ENCODE measurements at regions not wholly inside any gene's neighbourhood (a gene's known extent, or its start where the extent isn't known, plus 50 kb on each side); places are given as distances from the start of the nearest gene placed in this dataset.

GRCh38 chr3:72195895-72196294 lies 410.9 kb upstream of the PROK2 start:
- no peaks in the 10 kb centered on the region for H3K36me3 ChIP-seq (ENCODE audit: control insufficient read depth, low read depth, low read length)
- no peaks in the 10 kb centered on the region for H3K27me3 ChIP-seq (ENCODE audit: control insufficient read depth, insufficient read depth, low read length)
- H3K9me3 ChIP-seq (ENCODE audit: control insufficient read depth, low read depth, low read length) = no peaks in the 10 kb centered on the region
- H3K27ac ChIP-seq (ENCODE audit: low read length) = no peak overlapping the region
- H3K4me3 ChIP-seq (ENCODE audit: low read length) = no peak overlapping the region
- H3K4me1 ChIP-seq (ENCODE audit: control insufficient read depth, low read depth, low read length) = no peaks in the 10 kb centered on the region
- H3K9ac ChIP-seq (ENCODE audit: low read length) = no peak overlapping the region

DNA sequence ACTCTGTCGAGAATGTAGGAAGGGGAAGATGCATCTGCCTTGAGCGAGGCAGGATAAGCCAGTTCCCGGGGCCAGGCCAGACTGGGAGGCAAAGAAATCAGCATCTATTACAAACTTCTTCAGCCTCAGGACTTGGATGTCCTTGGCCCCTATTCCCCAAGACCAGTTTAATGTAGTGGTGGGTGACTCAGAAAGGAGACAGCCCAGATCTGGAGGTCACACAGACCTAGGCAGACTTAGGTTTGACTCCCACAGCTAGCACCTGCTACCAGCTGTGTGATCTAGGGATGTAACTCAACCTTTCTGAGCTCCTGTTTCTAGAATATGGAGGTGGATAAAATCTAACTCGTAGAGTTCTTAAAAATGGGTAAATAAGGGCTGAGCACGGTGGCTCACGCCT lies 409.5 kb upstream of the PROK2 start:
- Histone ChIP-seq H3K4me1 (ENCODE audit: control insufficient read depth, low read depth, low read length) (no peaks in the 10 kb centered on the region), H3K9me3 (ENCODE audit: control insufficient read depth, low read depth, low read length) (no peaks in the 10 kb centered on the region), H3K4me3 (ENCODE audit: low read length) (no peak overlapping the region), H3K27me3 (ENCODE audit: control insufficient read depth, insufficient read depth, low read length) (no peaks in the 10 kb centered on the region), H3K9ac (ENCODE audit: low read length) (no peak overlapping the region), H3K36me3 (ENCODE audit: control insufficient read depth, low read depth, low read length) (no peaks in the 10 kb centered on the region), H3K27ac (ENCODE audit: low read length) (no peak overlapping the region)

DNA sequence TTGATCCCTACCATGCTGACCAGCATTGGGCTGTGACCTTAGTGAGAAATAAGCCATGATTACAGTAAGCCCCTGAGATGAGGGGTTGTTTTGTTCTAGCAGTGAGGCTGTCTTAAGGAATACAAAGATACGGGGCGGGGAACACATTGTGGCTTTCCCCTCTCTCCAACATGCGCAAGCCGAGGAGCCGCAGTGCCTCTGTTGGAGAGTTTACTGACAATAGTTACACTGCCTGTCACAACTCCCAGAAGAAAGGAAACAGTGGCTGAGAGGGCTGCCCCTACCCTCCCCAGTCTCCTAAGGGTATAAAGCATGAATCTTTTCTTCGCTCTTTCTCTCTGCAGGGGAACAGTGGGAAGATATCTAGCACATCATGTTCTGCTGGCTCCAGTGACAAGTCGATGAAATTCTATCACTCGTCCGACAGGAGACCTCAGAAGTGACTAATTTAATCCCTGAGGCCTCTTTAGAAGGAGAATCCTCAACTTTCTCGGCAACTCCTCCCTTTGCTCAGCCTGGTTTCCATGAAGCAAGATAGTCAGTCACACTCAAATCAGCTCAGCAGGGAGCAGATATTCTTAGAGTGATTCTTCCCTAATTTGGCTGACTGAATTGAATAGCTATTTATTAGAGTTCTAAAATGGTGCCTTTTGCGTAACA lies 409.0 kb upstream of the PROK2 start:
- Histone ChIP-seq H3K36me3 (ENCODE audit: control insufficient read depth, low read depth, low read length) (no peaks in the 10 kb centered on the region), H3K4me1 (ENCODE audit: control insufficient read depth, low read depth, low read length) (no peaks in the 10 kb centered on the region), H3K9ac (ENCODE audit: low read length) (no peak overlapping the region), H3K4me3 (ENCODE audit: low read length) (no peak overlapping the region), H3K27ac (ENCODE audit: low read length) (no peak overlapping the region), H3K27me3 (ENCODE audit: control insufficient read depth, insufficient read depth, low read length) (no peaks in the 10 kb centered on the region), H3K9me3 (ENCODE audit: control insufficient read depth, low read depth, low read length) (no peaks in the 10 kb centered on the region)

DNA sequence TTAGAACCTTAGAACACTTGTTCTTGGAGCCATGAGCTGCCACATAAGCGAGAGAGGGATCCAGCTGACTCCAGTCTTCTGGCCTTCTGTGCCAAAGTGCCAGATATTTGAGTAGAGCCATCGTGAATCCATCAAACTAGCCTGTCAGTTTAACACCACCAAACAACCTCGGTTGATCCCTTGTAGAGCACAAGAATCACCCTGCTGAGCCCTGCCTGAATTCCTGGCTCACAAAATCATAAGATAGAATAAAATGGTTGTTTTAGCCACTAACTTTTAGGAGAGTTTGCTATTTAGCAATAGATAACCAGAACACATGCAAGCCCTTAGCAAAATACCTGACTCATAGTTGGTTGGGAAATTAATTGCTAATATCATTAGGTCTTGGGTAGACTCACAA lies 407.6 kb upstream of the PROK2 start:
- no peaks in the 10 kb centered on the region for H3K9me3 ChIP-seq (ENCODE audit: control insufficient read depth, low read depth, low read length)

GRCh38 chr3:72191209-72191960 lies 406.4 kb upstream of the PROK2 start:
- no peak overlapping the region for H3K4me3 ChIP-seq (ENCODE audit: low read length)
- no peak overlapping the region for H3K27ac ChIP-seq (ENCODE audit: low read length)
- no peaks in the 10 kb centered on the region for H3K4me1 ChIP-seq (ENCODE audit: control insufficient read depth, low read depth, low read length)
- H3K9ac ChIP-seq (ENCODE audit: low read length) = no peak overlapping the region
- H3K36me3 ChIP-seq (ENCODE audit: control insufficient read depth, low read depth, low read length) = no peaks in the 10 kb centered on the region
- H3K27me3 ChIP-seq (ENCODE audit: control insufficient read depth, insufficient read depth, low read length) = no peaks in the 10 kb centered on the region
- no peaks in the 10 kb centered on the region for H3K9me3 ChIP-seq (ENCODE audit: control insufficient read depth, low read depth, low read length)

More for the DNA sequence above, 407.6 kb upstream of the PROK2 start:
- H3K36me3 ChIP-seq (ENCODE audit: control insufficient read depth, low read depth, low read length) = no peaks in the 10 kb centered on the region
- H3K9ac ChIP-seq (ENCODE audit: low read length) = no peak overlapping the region
- H3K27me3 ChIP-seq (ENCODE audit: control insufficient read depth, insufficient read depth, low read length) = no peaks in the 10 kb centered on the region
- no peak overlapping the region for H3K4me3 ChIP-seq (ENCODE audit: low read length)
- H3K4me1 ChIP-seq (ENCODE audit: control insufficient read depth, low read depth, low read length) = no peaks in the 10 kb centered on the region
- H3K27ac ChIP-seq (ENCODE audit: low read length) = no peak overlapping the region

- H3K4me3 ChIP-seq (ENCODE audit: low read length) = no peak overlapping the region
Measured at GRCh38 chr3:72190050-72190449, 405.1 kb upstream of the PROK2 start.

GRCh38 chr3:72189339-72189738 lies 404.4 kb upstream of the PROK2 start:
- Histone ChIP-seq H3K9me3 (ENCODE audit: control insufficient read depth, low read depth, low read length) (no peaks in the 10 kb centered on the region), H3K27me3 (ENCODE audit: control insufficient read depth, insufficient read depth, low read length) (no peaks in the 10 kb centered on the region), H3K4me3 (ENCODE audit: low read length) (no peak overlapping the region), H3K27ac (ENCODE audit: low read length) (no peak overlapping the region), H3K4me1 (ENCODE audit: control insufficient read depth, low read depth, low read length) (no peaks in the 10 kb centered on the region), H3K36me3 (ENCODE audit: control insufficient read depth, low read depth, low read length) (no peaks in the 10 kb centered on the region), H3K9ac (ENCODE audit: low read length) (no peak overlapping the region)

More at GRCh38 chr3:72190050-72190449, 405.1 kb upstream of the PROK2 start:
- Histone ChIP-seq H3K36me3 (ENCODE audit: control insufficient read depth, low read depth, low read length) (no peaks in the 10 kb centered on the region), H3K27ac (ENCODE audit: low read length) (no peak overlapping the region), H3K27me3 (ENCODE audit: control insufficient read depth, insufficient read depth, low read length) (no peaks in the 10 kb centered on the region), H3K9ac (ENCODE audit: low read length) (no peak overlapping the region), H3K9me3 (ENCODE audit: control insufficient read depth, low read depth, low read length) (no peaks in the 10 kb centered on the region), H3K4me1 (ENCODE audit: control insufficient read depth, low read depth, low read length) (no peaks in the 10 kb centered on the region)

DNA sequence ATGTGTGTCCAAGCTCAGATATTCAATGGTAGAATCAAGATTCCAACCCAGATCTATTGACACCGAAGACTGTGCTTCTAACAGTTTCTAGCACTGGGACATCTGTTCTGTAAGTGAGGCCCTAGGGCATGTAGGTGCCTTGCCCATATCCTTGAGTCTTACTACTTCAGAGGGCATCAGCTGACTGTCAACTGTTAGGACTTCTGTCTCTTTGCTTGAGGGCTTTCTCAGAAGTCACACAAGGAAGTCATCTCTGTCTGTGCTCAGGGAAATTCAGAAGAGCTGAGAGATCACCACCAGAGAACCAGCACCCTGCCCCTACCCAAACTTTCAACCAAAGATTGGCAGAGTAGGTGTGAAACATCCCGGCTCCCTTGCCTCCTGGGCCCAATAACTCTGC lies 403.6 kb upstream of the PROK2 start:
- Histone ChIP-seq H3K27ac (ENCODE audit: low read length) (no peak overlapping the region), H3K4me3 (ENCODE audit: low read length) (no peak overlapping the region), H3K27me3 (ENCODE audit: control insufficient read depth, insufficient read depth, low read length) (no peaks in the 10 kb centered on the region), H3K9me3 (ENCODE audit: control insufficient read depth, low read depth, low read length) (no peaks in the 10 kb centered on the region), H3K9ac (ENCODE audit: low read length) (no peak overlapping the region), H3K36me3 (ENCODE audit: control insufficient read depth, low read depth, low read length) (no peaks in the 10 kb centered on the region), H3K4me1 (ENCODE audit: control insufficient read depth, low read depth, low read length) (no peaks in the 10 kb centered on the region)

DNA sequence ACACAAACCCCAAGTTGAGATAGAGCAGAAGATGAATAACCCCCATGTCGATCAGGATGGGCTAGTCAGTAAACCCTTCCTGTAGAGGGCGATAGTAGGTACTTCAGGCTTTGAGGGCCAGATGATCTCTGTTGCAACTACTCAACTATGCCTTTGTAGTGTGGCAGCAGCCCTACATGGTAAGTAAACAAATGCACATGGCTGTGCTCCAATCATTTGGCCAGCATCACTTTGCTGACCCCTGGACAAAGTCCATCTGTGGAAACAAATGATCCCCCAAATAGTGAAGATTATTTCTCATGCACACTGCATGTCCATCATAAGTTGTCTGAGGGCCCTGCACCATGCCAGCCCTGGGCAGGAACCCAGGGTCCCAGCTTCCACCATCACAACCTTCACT lies 402.2 kb upstream of the PROK2 start:
- H3K9ac ChIP-seq (ENCODE audit: low read length) = no peak overlapping the region
- no peaks in the 10 kb centered on the region for H3K4me1 ChIP-seq (ENCODE audit: control insufficient read depth, low read depth, low read length)
- no peak overlapping the region for H3K4me3 ChIP-seq (ENCODE audit: low read length)
- no peaks in the 10 kb centered on the region for H3K27me3 ChIP-seq (ENCODE audit: control insufficient read depth, insufficient read depth, low read length)
- H3K36me3 ChIP-seq (ENCODE audit: control insufficient read depth, low read depth, low read length) = no peaks in the 10 kb centered on the region
- no peak overlapping the region for H3K27ac ChIP-seq (ENCODE audit: low read length)
- no peaks in the 10 kb centered on the region for H3K9me3 ChIP-seq (ENCODE audit: control insufficient read depth, low read depth, low read length)

DNA sequence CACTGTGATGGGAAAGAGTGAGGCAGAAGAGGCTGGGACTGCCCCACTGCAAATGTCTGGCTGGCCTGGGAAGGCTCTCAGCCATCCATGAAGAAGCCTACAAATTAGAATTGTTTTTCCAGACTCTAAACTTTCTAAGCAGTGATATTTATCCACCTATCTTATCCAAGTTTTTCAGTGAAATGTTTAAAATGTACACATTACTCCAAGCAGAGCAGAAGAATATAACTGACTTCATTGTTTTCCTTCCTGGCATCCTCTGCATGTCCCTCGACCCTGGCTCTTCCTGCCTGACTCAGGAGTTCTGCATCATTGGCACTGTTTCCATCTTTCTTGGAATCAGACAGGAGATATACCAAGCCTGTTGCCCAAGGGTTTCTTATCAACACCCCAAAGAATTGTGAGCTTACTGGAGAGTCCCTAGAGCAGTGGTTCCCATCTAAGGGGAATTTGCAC lies 401.5 kb upstream of the PROK2 start:
- Histone ChIP-seq H3K27me3 (ENCODE audit: control insufficient read depth, insufficient read depth, low read length) (no peaks in the 10 kb centered on the region), H3K9me3 (ENCODE audit: control insufficient read depth, low read depth, low read length) (no peaks in the 10 kb centered on the region), H3K4me3 (ENCODE audit: low read length) (no peak overlapping the region)

GRCh38 chr3:72185549-72186399 lies 400.8 kb upstream of the PROK2 start:
- Histone ChIP-seq H3K4me1 (ENCODE audit: control insufficient read depth, low read depth, low read length) (no peaks in the 10 kb centered on the region), H3K27ac (ENCODE audit: low read length) (no peak overlapping the region)

More for the DNA sequence above, 401.5 kb upstream of the PROK2 start:
- Histone ChIP-seq H3K36me3 (ENCODE audit: control insufficient read depth, low read depth, low read length) (no peaks in the 10 kb centered on the region), H3K9ac (ENCODE audit: low read length) (no peak overlapping the region), H3K27ac (ENCODE audit: low read length) (no peak overlapping the region), H3K4me1 (ENCODE audit: control insufficient read depth, low read depth, low read length) (no peaks in the 10 kb centered on the region)

More at GRCh38 chr3:72185549-72186399, 400.8 kb upstream of the PROK2 start:
- Histone ChIP-seq H3K36me3 (ENCODE audit: control insufficient read depth, low read depth, low read length) (no peaks in the 10 kb centered on the region), H3K27me3 (ENCODE audit: control insufficient read depth, insufficient read depth, low read length) (no peaks in the 10 kb centered on the region), H3K9me3 (ENCODE audit: control insufficient read depth, low read depth, low read length) (no peaks in the 10 kb centered on the region), H3K9ac (ENCODE audit: low read length) (no peak overlapping the region), H3K4me3 (ENCODE audit: low read length) (no peak overlapping the region)
